ENCODE measurements at regions not wholly inside any gene's neighbourhood (a gene's known extent, or its start where the extent isn't known, plus 50 kb on each side); places are given as distances from the start of the nearest gene placed in this dataset.

- no peak overlapping the region for H3K4me3 ChIP-seq
- H3K9me3 ChIP-seq, result no peaks in the 10 kb centered on the region
- no peaks in the 10 kb centered on the region for H3K36me3 ChIP-seq
- no peak for DNase-seq
- intact Hi-C loops (cut with DNase I; ENCODE audit: low total_unique reads), result no loop called here
- 75 to 88% (median 85%) methylated on average over 2 of the region's 2 CpGs for WGBS, 5 donors
- H3K27me3 ChIP-seq (replicated peaks in 1 of 7), result no peaks in the 10 kb centered on the region
- H3K27ac ChIP-seq, result no peak overlapping the region
- TF ChIP-seq POLR2A (IDR thresholded peaks at IDR 0.05), result no peak
- no peak for TF ChIP-seq POLR2AphosphoS5 (IDR thresholded peaks at IDR 0.05)
- TF ChIP-seq CTCF (IDR thresholded peaks at IDR 0.05 in 8 of 11, conservative IDR thresholded peaks at IDR 0.05 in 3 of 11), result no peak
- no peaks in the 10 kb centered on the region for H3K4me1 ChIP-seq
Measured at GRCh38 chr7:19508821-19509220, 200.0 kb downstream of the POLR1F start.

GRCh38 chr7:19508124-19508523 lies 200.7 kb downstream of the POLR1F start:
- 57 to 92% (median 85%) methylated on average over 2 of the region's 2 CpGs for WGBS, 5 donors
- H3K9me3 ChIP-seq, result no peaks in the 10 kb centered on the region
- H3K36me3 ChIP-seq, result no peaks in the 10 kb centered on the region
- H3K4me1 ChIP-seq, result no peaks in the 10 kb centered on the region
- no peak for TF ChIP-seq CTCF (IDR thresholded peaks at IDR 0.05 in 8 of 11, conservative IDR thresholded peaks at IDR 0.05 in 3 of 11)
- no peak for TF ChIP-seq POLR2A (IDR thresholded peaks at IDR 0.05)
- no peak for TF ChIP-seq POLR2AphosphoS5 (IDR thresholded peaks at IDR 0.05)
- H3K27ac ChIP-seq, result no peak overlapping the region
- DNase-seq, result no peak
- no peaks in the 10 kb centered on the region for H3K27me3 ChIP-seq (replicated peaks in 1 of 7)
- intact Hi-C loops (cut with DNase I; ENCODE audit: low total_unique reads), result no loop called here
- H3K4me3 ChIP-seq, result no peak overlapping the region

GRCh38 chr7:19491821-19492452 lies 216.9 kb downstream of the POLR1F start:
- Histone ChIP-seq H3K4me3 (no peak overlapping the region), H3K27me3 (replicated peaks in 1 of 7) (no peaks in the 10 kb centered on the region), H3K4me1 (no peaks in the 10 kb centered on the region), H3K9me3 (no peaks in the 10 kb centered on the region), H3K27ac (no peak overlapping the region), H3K36me3 (no peaks in the 10 kb centered on the region)
- TF ChIP-seq POLR2AphosphoS5 (IDR thresholded peaks at IDR 0.05) (no peak), POLR2A (IDR thresholded peaks at IDR 0.05) (no peak), CTCF (IDR thresholded peaks at IDR 0.05 in 8 of 11, conservative IDR thresholded peaks at IDR 0.05 in 3 of 11) (peak in 8 of 11 experiments; percentile 10 to 54 (median 44))
- WGBS, 5 donors, result 56 to 70% (median 64%) methylated on average over 7 of the region's 7 CpGs
- no peak for DNase-seq
- intact Hi-C loops (cut with DNase I; ENCODE audit: low total_unique reads), result no loop called here

GRCh38 chr7:19491371-19491770 lies 217.5 kb downstream of the POLR1F start:
- no peaks in the 10 kb centered on the region for H3K4me1 ChIP-seq
- intact Hi-C loops (cut with DNase I; ENCODE audit: low total_unique reads), result no loop called here
- no peaks in the 10 kb centered on the region for H3K9me3 ChIP-seq
- TF ChIP-seq POLR2AphosphoS5 (IDR thresholded peaks at IDR 0.05) (no peak), CTCF (IDR thresholded peaks at IDR 0.05 in 8 of 11, conservative IDR thresholded peaks at IDR 0.05 in 3 of 11) (no peak), POLR2A (IDR thresholded peaks at IDR 0.05) (no peak)
- 66 to 84% (median 75%) methylated on average over 5 of the region's 5 CpGs for WGBS, 5 donors
- DNase-seq, result no peak
- H3K4me3 ChIP-seq, result no peak overlapping the region
- H3K27me3 ChIP-seq (replicated peaks in 1 of 7), result no peaks in the 10 kb centered on the region
- no peaks in the 10 kb centered on the region for H3K36me3 ChIP-seq
- no peak overlapping the region for H3K27ac ChIP-seq
